ENCODE measurements at regions not wholly inside any gene's neighbourhood (a gene's known extent, or its start where the extent isn't known, plus 50 kb on each side); places are given as distances from the start of the nearest gene placed in this dataset.

GRCh38 chr3:22115581-22115980, 364.6 kb upstream of the ZNF385D start:
- Mint-ChIP-seq H3K27me3 (ENCODE audit: low read depth in 2 of 2) (no peaks in the 10 kb centered on the region), H3K4me1 (no peaks in the 10 kb centered on the region), H3K36me3 (no peaks in the 10 kb centered on the region), H3K27ac (no peak overlapping the region), H3K4me3 (no peak overlapping the region), H3K9me3 (peaks cover 0 to 3% of the 10 kb centered on the region in 2 donors)
- no peak for ATAC-seq
- no peaks in the 10 kb centered on the region for H3K9me3 ChIP-seq (ENCODE audit: control insufficient read depth, insufficient read depth, low read length)
- no peaks in the 10 kb centered on the region for H3K27me3 ChIP-seq (ENCODE audit: control insufficient read depth, insufficient read depth, low read length)
- intact Hi-C loops (cut with micrococcal nuclease), result no loop called here
- H3K4me1 ChIP-seq (ENCODE audit: control insufficient read depth, insufficient read depth, low read length), result no peaks in the 10 kb centered on the region
- no peak overlapping the region for H3K27ac ChIP-seq (ENCODE audit: low read length)
- no peak overlapping the region for H3K4me3 ChIP-seq (ENCODE audit: low read length)
- H3K36me3 ChIP-seq (ENCODE audit: control insufficient read depth, insufficient read depth, low read length), result no peaks in the 10 kb centered on the region
- 83% methylated on average over 4 of the region's 4 CpGs for WGBS (ENCODE audit: insufficient coverage)
- DNase-seq, result no peak
- no peak for TF ChIP-seq CTCF (IDR thresholded peaks at IDR 0.05)

- intact Hi-C loops (cut with micrococcal nuclease), result no loop called here
Measured at GRCh38 chr3:22117091-22117490, 366.1 kb upstream of the ZNF385D start.

GRCh38 chr3:22117751-22118346, 366.8 kb upstream of the ZNF385D start:
- H3K27me3 ChIP-seq (ENCODE audit: control insufficient read depth, insufficient read depth, low read length), result no peaks in the 10 kb centered on the region
- intact Hi-C loops (cut with micrococcal nuclease), result no loop called here

More at GRCh38 chr3:22117091-22117490, 366.1 kb upstream of the ZNF385D start:
- Mint-ChIP-seq H3K27ac (no peak overlapping the region), H3K4me1 (no peaks in the 10 kb centered on the region), H3K36me3 (no peaks in the 10 kb centered on the region), H3K9me3 (peaks cover 0 to 3% of the 10 kb centered on the region in 2 donors), H3K4me3 (no peak overlapping the region), H3K27me3 (ENCODE audit: low read depth in 2 of 2) (no peaks in the 10 kb centered on the region)
- no peaks in the 10 kb centered on the region for H3K4me1 ChIP-seq (ENCODE audit: control insufficient read depth, insufficient read depth, low read length)
- no peak for DNase-seq
- H3K27me3 ChIP-seq (ENCODE audit: control insufficient read depth, insufficient read depth, low read length), result no peaks in the 10 kb centered on the region
- TF ChIP-seq CTCF (IDR thresholded peaks at IDR 0.05), result no peak
- no peak for ATAC-seq
- H3K36me3 ChIP-seq (ENCODE audit: control insufficient read depth, insufficient read depth, low read length), result no peaks in the 10 kb centered on the region
- no peaks in the 10 kb centered on the region for H3K9me3 ChIP-seq (ENCODE audit: control insufficient read depth, insufficient read depth, low read length)
- WGBS (ENCODE audit: insufficient coverage), result 72% methylated on average over 2 of the region's 2 CpGs
- H3K27ac ChIP-seq (ENCODE audit: low read length), result no peak overlapping the region
- no peak overlapping the region for H3K4me3 ChIP-seq (ENCODE audit: low read length)

More at GRCh38 chr3:22117751-22118346, 366.8 kb upstream of the ZNF385D start:
- Histone ChIP-seq H3K9me3 (ENCODE audit: control insufficient read depth, insufficient read depth, low read length) (no peaks in the 10 kb centered on the region), H3K4me1 (ENCODE audit: control insufficient read depth, insufficient read depth, low read length) (no peaks in the 10 kb centered on the region), H3K4me3 (ENCODE audit: low read length) (no peak overlapping the region), H3K27ac (ENCODE audit: low read length) (no peak overlapping the region), H3K36me3 (ENCODE audit: control insufficient read depth, insufficient read depth, low read length) (no peaks in the 10 kb centered on the region)
- no peak for ATAC-seq
- WGBS (ENCODE audit: insufficient coverage), result no CpG with 5 or more reads among the region's 5 CpGs
- Mint-ChIP-seq H3K27me3 (ENCODE audit: low read depth in 2 of 2) (no peaks in the 10 kb centered on the region), H3K27ac (no peak overlapping the region), H3K36me3 (no peaks in the 10 kb centered on the region), H3K4me1 (no peaks in the 10 kb centered on the region), H3K4me3 (no peak overlapping the region), H3K9me3 (peaks cover under 1 to 3% of the 10 kb centered on the region in 2 donors)
- DNase-seq, result peak in 1 of 2 donors; percentile 3
- TF ChIP-seq CTCF (IDR thresholded peaks at IDR 0.05), result no peak
